Liver (tissue), 8 donors: ENCODE measurements at regions not wholly inside any gene's neighbourhood (a gene's known extent, or its start where the extent isn't known, plus 50 kb on each side); places are given as distances from the start of the nearest gene placed in this dataset.

Source experiments
- DNase-seq: peaks from one replicate; pipeline ENCODE4 v3.0.0-alpha.2; 2017; ENCODE audit warnings: low spot score
- H3K27ac ChIP-seq, 2 donors: one replicate each; pipeline ENCODE4 v1.7.0; 2013; ENCODE audit warnings: inconsistent platforms in 2 of 2, low read length in 2 of 2, control low read depth in 1 of 2, low read depth in 1 of 2, mild to moderate bottlenecking in 1 of 2
- H3K27me3 ChIP-seq, 4 donors: one replicate each; pipeline versions ENCODE4 v1.6.1 to v1.7.0; 2013; ENCODE audit warnings: low read length in 3 of 4, inconsistent platforms in 1 of 4, mild to moderate bottlenecking in 1 of 4, moderate library complexity in 1 of 4; ENCODE audit not compliant: control insufficient read depth in 4 of 4, insufficient read depth in 4 of 4
- H3K36me3 ChIP-seq, 4 donors: one replicate each; pipeline versions ENCODE4 v1.6.1 to v1.7.0; 2013; ENCODE audit warnings: low read length in 3 of 4, mild to moderate bottlenecking in 3 of 4, low read depth in 1 of 4, moderate library complexity in 1 of 4; ENCODE audit not compliant: control insufficient read depth in 4 of 4, insufficient read depth in 3 of 4
- H3K4me1 ChIP-seq, 4 donors: one replicate each; pipeline versions ENCODE4 v1.6.1 to v1.7.0; 2013; ENCODE audit warnings: low read length in 3 of 4, mild to moderate bottlenecking in 3 of 4, moderate library complexity in 1 of 4; ENCODE audit not compliant: control insufficient read depth in 4 of 4, insufficient read depth in 4 of 4
- H3K4me3 ChIP-seq, 3 donors: one replicate each; pipeline versions ENCODE4 v1.6.1 to v1.7.0; 2013; ENCODE audit warnings: low read length in 3 of 3, control low read depth in 1 of 3, low read depth in 1 of 3, mild to moderate bottlenecking in 1 of 3
- H3K9ac ChIP-seq, 2 donors: one replicate each; pipeline ENCODE4 v1.7.0; 2013; ENCODE audit warnings: low read length in 2 of 2, mild to moderate bottlenecking in 2 of 2, moderate library complexity in 2 of 2, control low read depth in 1 of 2, low read depth in 1 of 2
- H3K9me3 ChIP-seq, 4 donors: one replicate each; pipeline versions ENCODE4 v1.6.1 to v1.7.0; 2013; ENCODE audit warnings: low read length in 3 of 4; ENCODE audit not compliant: control insufficient read depth in 4 of 4
- ATF3 ChIP-seq: IDR thresholded peaks from 2 replicates; pipeline ENCODE4 v1.6.1; 2016; ENCODE audit warnings: antibody characterized with exemption
- CTCF ChIP-seq: fragments of 150-350 bp; IDR thresholded peaks from 2 replicates; pipeline ENCODE4 v1.5.1; 2017; ENCODE audit warnings: improper control_type of control experiment, low read depth, low read length; ENCODE audit not compliant: missing input control
- EGR1 ChIP-seq, 2 donors: IDR thresholded peaks; 2 replicates each; pipeline ENCODE4 v1.6.1; 2016 to 2018; ENCODE audit warnings: antibody characterized with exemption in 2 of 2, low read depth in 2 of 2
- HNF4A ChIP-seq, 2 donors: conservative IDR thresholded peaks; 2 replicates each; pipeline ENCODE4 v1.6.1; 2016; ENCODE audit warnings: antibody characterized with exemption in 2 of 2, mild to moderate bottlenecking in 2 of 2
- HNF4G ChIP-seq: IDR thresholded peaks from 2 replicates; pipeline ENCODE4 v1.6.1; 2016; ENCODE audit warnings: antibody characterized with exemption
- NR2F2 ChIP-seq: IDR thresholded peaks from 2 replicates; pipeline ENCODE4 v1.6.1; 2016; ENCODE audit warnings: antibody characterized with exemption
- RAD21 ChIP-seq, 2 donors: IDR thresholded peaks; 2 replicates each; pipeline ENCODE4 v1.6.1; 2016; ENCODE audit warnings: antibody characterized with exemption in 2 of 2, mild to moderate bottlenecking in 2 of 2
- SP1 ChIP-seq: IDR thresholded peaks from 2 replicates; pipeline ENCODE4 v1.6.1; 2018; ENCODE audit warnings: antibody characterized with exemption, mild to moderate bottlenecking
- TAF1 ChIP-seq: conservative IDR thresholded peaks from 2 replicates; pipeline ENCODE4 v1.6.1; 2016; ENCODE audit warnings: antibody characterized with exemption, mild to moderate bottlenecking
- YY1 ChIP-seq: IDR thresholded peaks from 2 replicates; pipeline ENCODE4 v1.6.1; 2016; ENCODE audit warnings: antibody characterized with exemption, mild to moderate bottlenecking
- ZBTB33 ChIP-seq: IDR thresholded peaks from 2 replicates; pipeline ENCODE4 v1.6.1; 2016; ENCODE audit warnings: antibody characterized with exemption
- WGBS: extraction: QIAGEN DNeasy Blood & Tissue Kit; methylation state at CpG from one replicate; pipeline ENCODE4 v1.1.7; 2013; 5-methylcytosine and 5-hydroxymethylcytosine counted together
- TF ChIP-seq, protein P1 (sequence below): IDR thresholded peaks from 2 replicates; pipeline ENCODE4 v1.6.1; 2016; ENCODE audit warnings: antibody characterized with exemption
- TF ChIP-seq, protein P2 (sequence below): IDR thresholded peaks from 2 replicates; pipeline ENCODE4 v1.6.1; 2016; ENCODE audit warnings: antibody characterized with exemption, mild to moderate bottlenecking
- donor health status: healthy.
- donor health status: healthy.
- donor health status: healthy.
- donor health status: healthy.
- donor health status: healthy.

DNA sequence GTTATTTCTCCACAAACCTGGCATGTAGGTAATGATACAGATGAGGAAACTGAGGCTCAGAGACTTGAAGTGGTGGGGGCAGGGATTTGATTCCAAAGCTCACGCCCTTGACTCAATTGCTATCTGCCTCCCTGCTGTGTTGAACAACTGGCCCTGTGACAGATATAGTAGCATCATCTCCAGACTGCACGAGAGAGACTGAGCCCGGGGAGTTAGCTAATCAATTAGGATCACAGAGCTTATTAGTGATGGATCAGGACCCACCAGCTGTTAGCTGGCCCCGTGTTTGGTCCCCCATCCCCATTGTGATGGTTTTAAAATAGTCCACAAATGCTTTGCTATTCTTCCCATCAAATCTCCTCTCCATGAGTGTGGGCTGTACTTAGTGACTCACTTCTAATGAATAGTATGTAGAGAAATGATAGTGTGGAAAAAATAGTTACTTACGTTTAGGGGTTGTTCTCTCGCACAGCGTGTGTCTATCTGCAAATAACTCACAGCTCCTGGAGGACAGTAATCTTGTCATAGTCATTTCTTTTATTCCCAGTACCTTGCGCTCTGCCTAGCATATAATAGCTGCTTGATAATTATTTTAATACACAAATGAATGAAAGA is 74.4 kb upstream of the KLF13 start:
- DNase-seq, result no peak
- Histone ChIP-seq H3K9me3 (no peaks in the 10 kb centered on the region), H3K27ac (no peak overlapping the region), H3K27me3 (no peaks in the 10 kb centered on the region), H3K4me1 (no peaks in the 10 kb centered on the region), H3K9ac (no peak overlapping the region), H3K4me3 (no peak overlapping the region), H3K36me3 (no peaks in the 10 kb centered on the region)
- 83% methylated on average over 8 of the region's 8 CpGs for WGBS
- no peak for TF ChIP-seq HNF4A (conservative IDR thresholded peaks at IDR 0.05)
- no peak for TF ChIP-seq TAF1

- no peak overlapping the region for H3K9ac ChIP-seq
- no peak overlapping the region for H3K4me3 ChIP-seq
- WGBS, result 80% methylated on average over 7 of the region's 7 CpGs
- H3K27me3 ChIP-seq, result no peaks in the 10 kb centered on the region
- DNase-seq, result no peak
- no peaks in the 10 kb centered on the region for H3K4me1 ChIP-seq
- no peak overlapping the region for H3K27ac ChIP-seq
- H3K9me3 ChIP-seq, result no peaks in the 10 kb centered on the region
- TF ChIP-seq EGR1 (IDR thresholded peaks at IDR 0.05; ENCODE audit: low read depth in 2 of 2) (no peak), HNF4G (no peak), CTCF (no peak), RAD21 (IDR thresholded peaks at IDR 0.05) (no peak), NR2F2 (no peak), TAF1 (no peak), YY1 (no peak), ATF3 (no peak), ZBTB33 (no peak)
- TF ChIP-seq, protein P1, sequence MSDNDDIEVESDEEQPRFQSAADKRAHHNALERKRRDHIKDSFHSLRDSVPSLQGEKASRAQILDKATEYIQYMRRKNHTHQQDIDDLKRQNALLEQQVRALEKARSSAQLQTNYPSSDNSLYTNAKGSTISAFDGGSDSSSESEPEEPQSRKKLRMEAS, result no peak
- no peaks in the 10 kb centered on the region for H3K36me3 ChIP-seq
Observed at GRCh38 chr15:31254431-31255175, 72.0 kb upstream of the KLF13 start.

DNA sequence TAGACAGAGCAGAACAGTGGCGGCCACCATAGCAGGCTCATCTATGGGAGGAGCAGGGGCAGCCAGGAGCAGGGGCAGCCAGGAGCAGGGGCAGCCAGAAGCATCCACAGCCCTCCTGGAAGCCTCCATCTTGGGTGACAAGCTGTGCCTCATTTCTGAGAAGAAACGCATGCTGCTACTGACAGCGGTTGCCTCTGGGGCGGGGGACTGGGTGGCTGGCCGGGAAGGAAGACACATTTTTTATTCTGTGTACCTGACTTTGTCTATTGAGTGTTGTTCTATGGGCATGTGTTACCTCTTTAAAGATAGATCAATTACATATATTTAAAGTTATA is 71.5 kb upstream of the KLF13 start:
- no peaks in the 10 kb centered on the region for H3K27me3 ChIP-seq
- H3K9me3 ChIP-seq, result no peaks in the 10 kb centered on the region
- H3K4me1 ChIP-seq, result no peaks in the 10 kb centered on the region
- H3K36me3 ChIP-seq, result no peaks in the 10 kb centered on the region
- TF ChIP-seq, protein P2, sequence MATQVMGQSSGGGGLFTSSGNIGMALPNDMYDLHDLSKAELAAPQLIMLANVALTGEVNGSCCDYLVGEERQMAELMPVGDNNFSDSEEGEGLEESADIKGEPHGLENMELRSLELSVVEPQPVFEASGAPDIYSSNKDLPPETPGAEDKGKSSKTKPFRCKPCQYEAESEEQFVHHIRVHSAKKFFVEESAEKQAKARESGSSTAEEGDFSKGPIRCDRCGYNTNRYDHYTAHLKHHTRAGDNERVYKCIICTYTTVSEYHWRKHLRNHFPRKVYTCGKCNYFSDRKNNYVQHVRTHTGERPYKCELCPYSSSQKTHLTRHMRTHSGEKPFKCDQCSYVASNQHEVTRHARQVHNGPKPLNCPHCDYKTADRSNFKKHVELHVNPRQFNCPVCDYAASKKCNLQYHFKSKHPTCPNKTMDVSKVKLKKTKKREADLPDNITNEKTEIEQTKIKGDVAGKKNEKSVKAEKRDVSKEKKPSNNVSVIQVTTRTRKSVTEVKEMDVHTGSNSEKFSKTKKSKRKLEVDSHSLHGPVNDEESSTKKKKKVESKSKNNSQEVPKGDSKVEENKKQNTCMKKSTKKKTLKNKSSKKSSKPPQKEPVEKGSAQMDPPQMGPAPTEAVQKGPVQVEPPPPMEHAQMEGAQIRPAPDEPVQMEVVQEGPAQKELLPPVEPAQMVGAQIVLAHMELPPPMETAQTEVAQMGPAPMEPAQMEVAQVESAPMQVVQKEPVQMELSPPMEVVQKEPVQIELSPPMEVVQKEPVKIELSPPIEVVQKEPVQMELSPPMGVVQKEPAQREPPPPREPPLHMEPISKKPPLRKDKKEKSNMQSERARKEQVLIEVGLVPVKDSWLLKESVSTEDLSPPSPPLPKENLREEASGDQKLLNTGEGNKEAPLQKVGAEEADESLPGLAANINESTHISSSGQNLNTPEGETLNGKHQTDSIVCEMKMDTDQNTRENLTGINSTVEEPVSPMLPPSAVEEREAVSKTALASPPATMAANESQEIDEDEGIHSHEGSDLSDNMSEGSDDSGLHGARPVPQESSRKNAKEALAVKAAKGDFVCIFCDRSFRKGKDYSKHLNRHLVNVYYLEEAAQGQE, result no peak
- TF ChIP-seq SP1 (no peak), HNF4A (conservative IDR thresholded peaks at IDR 0.05) (no peak), YY1 (no peak)
- TF ChIP-seq, protein P1, result no peak
- no peak for DNase-seq
- no peak overlapping the region for H3K9ac ChIP-seq
- H3K4me3 ChIP-seq, result no peak overlapping the region
- H3K27ac ChIP-seq, result no peak overlapping the region
- WGBS, result 94% methylated on average over 5 of the region's 5 CpGs
